RPMI8226 (cell line): ENCODE measurements at regions not wholly inside any gene's neighbourhood (a gene's known extent, or its start where the extent isn't known, plus 50 kb on each side); places are given as distances from the start of the nearest gene placed in this dataset.
"Not testable (repeated sequence)": the region's sequence is repeated elsewhere in the genome, so short reads cannot be mapped to it uniquely, and the experiment has no call there.

Experiments
- DNase-seq: peaks from one replicate; pipeline ENCODE4 v3.0.0-alpha.2; 2015

GRCh38 chr17:43345515-43345914 lies 53.3 kb upstream of the ARL4D start:
- not testable (repeated sequence) for DNase-seq

- DNase-seq: no peak
Observed at GRCh38 chr17:43344685-43345084, 54.1 kb upstream of the ARL4D start.

- no peak for DNase-seq
Observed at GRCh38 chr17:43342589-43342890, 56.3 kb upstream of the ARL4D start.

DNA sequence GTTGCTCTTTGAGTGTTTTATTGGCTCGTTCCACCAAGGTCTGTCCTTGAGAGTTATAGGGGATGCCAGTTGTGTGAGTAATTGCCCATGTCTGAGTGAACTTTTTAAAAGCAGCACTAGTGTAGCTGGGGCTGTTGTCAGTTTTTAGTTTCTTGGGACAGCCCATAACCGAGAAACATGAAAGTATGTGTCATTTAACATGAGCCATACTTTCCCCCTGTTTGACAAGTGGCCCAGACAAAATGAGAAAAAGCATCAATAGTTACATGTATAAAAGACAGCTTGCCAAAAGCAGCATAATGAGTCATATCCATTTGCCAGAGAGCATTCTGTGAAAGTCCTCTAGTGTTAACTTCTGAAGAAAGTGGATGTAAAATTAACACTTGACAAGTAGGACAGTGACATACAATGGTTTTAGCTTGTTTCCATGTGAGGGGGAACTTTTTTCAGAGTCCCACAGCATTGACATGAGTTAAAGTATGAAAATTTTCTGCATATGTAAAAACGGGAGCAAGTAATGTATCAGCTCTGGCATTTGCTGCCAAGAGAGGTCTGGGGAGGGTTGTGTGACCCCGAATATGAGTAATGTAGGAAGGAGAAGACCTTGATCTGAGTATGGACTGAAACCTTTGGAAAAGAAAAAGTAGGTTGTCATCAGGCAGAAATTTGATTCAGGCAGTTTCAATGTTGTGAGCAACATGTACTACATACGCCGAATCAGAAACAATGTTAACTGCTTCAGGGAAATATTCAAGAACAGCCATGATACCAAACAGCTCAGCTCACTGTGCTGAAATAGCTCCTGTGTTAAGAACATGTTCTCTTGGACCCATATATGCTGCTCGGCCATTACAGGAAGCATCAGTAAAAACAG lies 56.8 kb upstream of the ARL4D start:
- no peak for DNase-seq

DNA sequence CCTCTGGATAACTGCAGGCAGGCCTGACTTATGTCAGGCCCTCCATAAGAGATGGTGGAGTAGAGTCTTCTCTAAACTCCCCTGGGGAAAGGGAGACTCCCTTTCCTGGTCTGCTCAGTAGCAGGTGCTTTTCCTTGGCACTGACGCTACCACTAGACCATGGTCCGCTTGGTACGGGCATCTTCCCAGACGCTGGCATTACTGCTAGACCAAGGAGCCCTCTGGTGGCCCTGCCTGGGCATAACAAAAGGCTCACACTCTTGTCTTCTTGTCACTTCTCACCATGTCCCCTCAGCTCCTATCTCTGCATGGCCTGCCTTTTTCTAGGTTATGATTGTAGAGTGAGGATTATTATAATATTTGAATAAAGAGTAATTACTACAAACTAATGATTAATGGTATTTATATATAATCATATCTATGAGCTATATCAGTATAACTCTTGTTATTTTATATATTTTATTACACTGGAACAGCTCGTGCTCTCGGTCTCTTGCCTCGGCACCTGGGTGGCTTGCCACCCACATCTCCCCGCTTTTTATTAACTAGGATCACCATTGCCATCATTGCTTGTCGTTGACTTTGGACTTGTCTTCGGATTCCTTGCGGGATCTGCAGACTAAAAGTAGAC lies 59.8 kb upstream of the ARL4D start:
- DNase-seq: peak; percentile 69

DNA sequence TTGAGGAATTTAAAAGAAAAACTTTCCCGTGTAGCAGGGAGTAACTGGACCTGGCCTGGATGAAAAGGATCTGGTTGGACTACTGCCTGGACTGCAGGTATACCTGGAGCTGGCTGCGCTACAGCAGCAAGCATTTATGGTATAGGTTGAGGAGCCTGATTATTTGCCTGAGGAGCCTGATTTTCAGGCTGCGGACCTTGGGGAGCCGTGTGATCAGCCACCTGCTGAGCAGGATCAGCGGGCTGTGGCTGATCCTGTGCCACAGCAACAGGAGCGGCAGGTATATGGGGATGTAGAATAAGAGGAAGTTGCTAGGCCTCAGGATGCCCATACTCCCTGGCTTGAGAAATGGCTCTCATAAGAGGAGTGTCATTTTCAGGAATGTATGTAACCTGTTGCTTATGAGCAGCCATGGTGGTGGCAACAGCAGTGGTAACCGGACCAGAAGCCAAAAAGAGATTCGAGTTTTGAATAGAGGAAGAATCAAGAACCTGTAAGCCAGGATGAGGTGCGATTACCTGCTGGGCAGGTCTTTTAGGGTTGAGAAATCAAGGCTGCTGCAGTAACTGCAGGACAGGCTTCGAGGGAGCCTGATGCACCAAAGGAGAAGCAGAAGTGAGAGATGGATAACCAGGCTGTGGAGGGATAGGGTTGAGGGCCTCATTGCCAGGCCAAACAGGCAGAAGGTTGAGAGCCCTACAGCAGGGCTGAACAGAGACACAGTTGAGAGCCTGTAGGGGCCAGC lies 60.9 kb upstream of the ARL4D start:
- no peak for DNase-seq

GRCh38 chr17:43334738-43335402 lies 63.9 kb upstream of the ARL4D start:
- DNase-seq: no peak

DNA sequence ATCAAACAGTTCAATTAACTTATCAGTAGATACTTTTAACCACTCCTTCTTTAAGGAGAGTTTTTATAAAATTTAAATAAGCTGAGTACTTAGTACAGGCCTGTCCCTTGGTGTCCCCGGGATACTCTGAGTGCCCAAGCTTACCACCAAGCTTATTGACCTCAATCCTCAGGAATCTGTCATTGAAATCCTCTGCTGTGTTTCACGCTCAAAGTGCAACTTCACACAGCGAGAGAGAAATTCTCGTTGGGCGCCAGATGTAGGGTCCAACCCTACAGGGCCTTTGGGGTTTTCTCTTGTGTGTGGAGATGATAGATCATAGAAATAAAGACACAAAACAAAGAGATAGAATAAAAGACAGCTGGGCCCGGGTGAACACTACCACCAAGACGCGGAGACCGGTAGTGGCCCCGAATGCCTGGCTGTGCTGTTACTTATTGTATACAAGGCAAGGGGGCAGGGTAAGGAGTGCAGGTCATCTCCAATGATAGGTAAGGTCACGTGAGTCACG lies 65.3 kb upstream of the ARL4D start:
- DNase-seq: no peak

DNA sequence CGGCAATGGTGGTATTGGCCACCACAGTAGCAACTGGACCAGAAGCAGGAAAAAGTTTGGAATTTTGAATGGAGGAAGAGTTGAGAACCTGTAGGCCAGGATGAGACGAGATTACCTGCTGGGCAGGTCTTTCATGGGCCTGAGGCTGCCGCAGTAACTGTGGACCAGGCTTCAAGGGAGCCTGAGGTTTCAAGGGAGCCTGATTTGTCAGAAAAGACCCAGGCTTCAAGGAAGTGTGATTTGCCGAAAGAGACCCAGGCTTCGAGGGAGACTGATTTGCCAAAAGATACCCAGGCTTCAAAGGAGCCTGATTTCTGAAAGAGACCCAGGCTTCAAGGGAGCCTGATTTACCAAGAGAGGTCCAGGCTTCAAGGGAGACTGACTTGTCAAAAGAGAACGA lies 66.6 kb upstream of the ARL4D start:
- DNase-seq: no peak

- peak; percentile 21 for DNase-seq
Observed at GRCh38 chr17:43330876-43331639, 67.7 kb upstream of the ARL4D start.

- no peak for DNase-seq
Observed at GRCh38 chr17:43329183-43329582, 69.6 kb upstream of the ARL4D start.

DNA sequence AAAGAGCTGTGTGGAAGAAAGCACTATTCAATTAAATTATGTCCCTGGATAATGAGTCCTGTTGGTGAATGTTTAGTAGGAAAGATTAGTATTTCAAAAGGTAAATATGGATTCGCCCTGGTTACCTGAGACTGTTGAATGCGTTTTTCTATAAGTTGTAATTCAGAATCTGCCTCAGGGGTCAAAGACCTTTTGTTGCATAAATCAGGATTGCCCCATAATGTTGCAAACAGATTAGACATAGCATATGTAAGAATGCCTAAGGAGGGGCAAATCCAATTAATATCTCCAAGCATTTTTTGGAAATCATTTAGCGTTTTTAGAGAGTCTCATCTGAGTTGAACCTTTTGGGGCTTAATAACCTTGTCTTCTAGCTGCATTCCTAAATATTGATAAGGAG lies 70.1 kb upstream of the ARL4D start:
- DNase-seq: no peak

- no peak for DNase-seq
Observed at GRCh38 chr17:43327834-43328420, 70.9 kb upstream of the ARL4D start.

DNA sequence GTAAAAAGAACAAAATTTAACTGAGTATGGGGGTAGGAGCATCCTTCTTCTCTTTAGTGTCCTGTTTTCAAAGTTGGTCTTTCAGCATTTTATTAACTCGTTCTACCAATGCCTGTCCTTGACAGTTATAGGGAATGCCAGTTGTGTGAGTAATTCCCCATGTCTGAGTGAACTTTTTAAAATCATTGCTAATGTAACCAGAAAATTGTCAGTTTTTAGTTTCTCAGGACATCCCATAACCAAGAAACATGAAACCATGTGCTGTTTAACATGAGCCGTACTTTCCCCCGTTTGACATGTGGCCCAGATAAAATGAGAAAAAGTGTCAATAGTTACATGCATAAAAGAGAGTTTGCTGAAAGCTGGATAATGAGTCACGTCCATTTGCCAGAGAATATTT lies 71.4 kb upstream of the ARL4D start:
- no peak for DNase-seq

- DNase-seq: no peak
Observed at GRCh38 chr17:43326490-43327275, 72.1 kb upstream of the ARL4D start.

- DNase-seq: no peak
Observed at GRCh38 chr17:43324205-43324893, 74.4 kb upstream of the ARL4D start.

DNA sequence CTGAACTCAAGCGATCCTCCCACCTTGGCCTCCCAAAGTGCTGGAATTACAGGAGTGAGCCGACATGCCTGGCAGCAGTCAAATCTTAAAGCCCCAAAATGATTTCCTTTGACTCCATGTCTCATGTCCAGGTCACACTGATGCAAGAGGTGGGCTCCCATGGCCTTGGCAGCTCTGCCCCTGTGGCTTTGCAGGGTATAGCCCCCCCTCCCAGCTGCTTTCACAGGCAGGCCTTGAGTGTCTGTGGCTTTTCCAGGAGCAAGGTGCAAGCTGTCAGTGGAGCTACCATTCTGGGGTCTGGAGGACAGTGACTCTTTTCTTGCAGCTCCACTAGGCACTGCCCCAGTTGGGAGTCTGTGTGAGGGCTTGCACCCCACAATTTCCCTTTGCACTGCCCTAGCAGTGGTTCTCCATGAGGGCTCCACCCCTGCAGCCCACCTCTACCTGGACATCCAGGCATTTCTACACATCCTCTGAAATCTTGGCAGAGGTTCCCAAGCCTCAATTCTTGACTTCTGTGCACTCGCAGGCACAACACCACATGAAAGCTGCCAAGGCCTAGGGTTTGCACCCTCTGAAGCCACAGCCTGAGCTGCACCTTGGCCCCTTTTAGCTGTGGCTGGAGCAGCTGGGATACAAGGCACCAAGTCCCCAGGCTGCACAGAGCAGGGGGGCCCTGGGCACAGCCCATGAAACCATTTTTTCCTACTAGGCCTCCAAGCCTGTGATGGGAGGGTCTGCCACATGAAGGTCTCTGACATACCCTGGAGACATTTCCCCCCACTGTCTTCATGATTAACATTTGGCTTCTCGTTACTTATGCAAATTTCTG lies 79.3 kb upstream of the ARL4D start:
- no peak for DNase-seq

GRCh38 chr17:43316522-43317142 lies 82.2 kb upstream of the ARL4D start:
- DNase-seq: peak; percentile 37
